ENCODE measurements at regions not wholly inside any gene's neighbourhood (a gene's known extent, or its start where the extent isn't known, plus 50 kb on each side); places are given as distances from the start of the nearest gene placed in this dataset.

DNA sequence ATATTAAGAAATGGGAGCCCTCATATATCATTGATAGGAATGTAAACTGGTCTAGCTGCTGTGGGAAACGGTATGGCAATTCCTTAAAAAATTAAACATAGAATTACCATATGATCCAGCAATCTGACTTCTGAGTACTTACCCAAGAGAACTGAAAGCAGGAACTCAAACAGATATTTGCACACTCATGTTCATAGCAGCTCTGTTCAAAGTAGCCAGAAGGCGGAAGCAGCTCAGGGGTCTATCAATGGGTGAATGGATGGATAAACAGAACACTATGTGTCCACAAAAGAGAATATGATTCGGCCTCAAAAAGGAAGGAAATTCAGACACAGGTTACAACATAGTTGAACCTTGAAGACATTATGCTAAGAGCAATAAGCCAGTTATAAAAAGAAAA, 135.7 kb upstream of the NDUFV2 start:
- TF ChIP-seq, protein P1, sequence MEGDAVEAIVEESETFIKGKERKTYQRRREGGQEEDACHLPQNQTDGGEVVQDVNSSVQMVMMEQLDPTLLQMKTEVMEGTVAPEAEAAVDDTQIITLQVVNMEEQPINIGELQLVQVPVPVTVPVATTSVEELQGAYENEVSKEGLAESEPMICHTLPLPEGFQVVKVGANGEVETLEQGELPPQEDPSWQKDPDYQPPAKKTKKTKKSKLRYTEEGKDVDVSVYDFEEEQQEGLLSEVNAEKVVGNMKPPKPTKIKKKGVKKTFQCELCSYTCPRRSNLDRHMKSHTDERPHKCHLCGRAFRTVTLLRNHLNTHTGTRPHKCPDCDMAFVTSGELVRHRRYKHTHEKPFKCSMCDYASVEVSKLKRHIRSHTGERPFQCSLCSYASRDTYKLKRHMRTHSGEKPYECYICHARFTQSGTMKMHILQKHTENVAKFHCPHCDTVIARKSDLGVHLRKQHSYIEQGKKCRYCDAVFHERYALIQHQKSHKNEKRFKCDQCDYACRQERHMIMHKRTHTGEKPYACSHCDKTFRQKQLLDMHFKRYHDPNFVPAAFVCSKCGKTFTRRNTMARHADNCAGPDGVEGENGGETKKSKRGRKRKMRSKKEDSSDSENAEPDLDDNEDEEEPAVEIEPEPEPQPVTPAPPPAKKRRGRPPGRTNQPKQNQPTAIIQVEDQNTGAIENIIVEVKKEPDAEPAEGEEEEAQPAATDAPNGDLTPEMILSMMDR (IDR thresholded peaks at IDR 0.05), result no peak
- TF ChIP-seq REST (IDR thresholded peaks at IDR 0.05; ENCODE audit: insufficient read depth in 1 of 2, low read depth in 2 of 2, low read length in 1 of 2) (no peak), SIN3A (IDR thresholded peaks at IDR 0.05; ENCODE audit: borderline replicate concordance, insufficient read depth, low read depth, low read length) (no peak), POLR2AphosphoS5 (IDR thresholded peaks at IDR 0.05; ENCODE audit: low read depth, low read length) (no peak), TCF7L2 (IDR thresholded peaks at IDR 0.05; ENCODE audit: low read depth, low read length) (no peak)

Measured in Panc1 (cell line).